ENCODE measurements at regions not wholly inside any gene's neighbourhood (a gene's known extent, or its start where the extent isn't known, plus 50 kb on each side); places are given as distances from the start of the nearest gene placed in this dataset.

GRCh38 chr2:220460257-220460985, 833.0 kb downstream of the SLC4A3 start:
- TF ChIP-seq, protein P1, sequence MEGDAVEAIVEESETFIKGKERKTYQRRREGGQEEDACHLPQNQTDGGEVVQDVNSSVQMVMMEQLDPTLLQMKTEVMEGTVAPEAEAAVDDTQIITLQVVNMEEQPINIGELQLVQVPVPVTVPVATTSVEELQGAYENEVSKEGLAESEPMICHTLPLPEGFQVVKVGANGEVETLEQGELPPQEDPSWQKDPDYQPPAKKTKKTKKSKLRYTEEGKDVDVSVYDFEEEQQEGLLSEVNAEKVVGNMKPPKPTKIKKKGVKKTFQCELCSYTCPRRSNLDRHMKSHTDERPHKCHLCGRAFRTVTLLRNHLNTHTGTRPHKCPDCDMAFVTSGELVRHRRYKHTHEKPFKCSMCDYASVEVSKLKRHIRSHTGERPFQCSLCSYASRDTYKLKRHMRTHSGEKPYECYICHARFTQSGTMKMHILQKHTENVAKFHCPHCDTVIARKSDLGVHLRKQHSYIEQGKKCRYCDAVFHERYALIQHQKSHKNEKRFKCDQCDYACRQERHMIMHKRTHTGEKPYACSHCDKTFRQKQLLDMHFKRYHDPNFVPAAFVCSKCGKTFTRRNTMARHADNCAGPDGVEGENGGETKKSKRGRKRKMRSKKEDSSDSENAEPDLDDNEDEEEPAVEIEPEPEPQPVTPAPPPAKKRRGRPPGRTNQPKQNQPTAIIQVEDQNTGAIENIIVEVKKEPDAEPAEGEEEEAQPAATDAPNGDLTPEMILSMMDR (IDR thresholded peaks at IDR 0.05), result no peak
- DNase-seq (ENCODE audit: low spot score), result no peak
- ATAC-seq (ENCODE audit: low FRiP score), result no peak

DNA sequence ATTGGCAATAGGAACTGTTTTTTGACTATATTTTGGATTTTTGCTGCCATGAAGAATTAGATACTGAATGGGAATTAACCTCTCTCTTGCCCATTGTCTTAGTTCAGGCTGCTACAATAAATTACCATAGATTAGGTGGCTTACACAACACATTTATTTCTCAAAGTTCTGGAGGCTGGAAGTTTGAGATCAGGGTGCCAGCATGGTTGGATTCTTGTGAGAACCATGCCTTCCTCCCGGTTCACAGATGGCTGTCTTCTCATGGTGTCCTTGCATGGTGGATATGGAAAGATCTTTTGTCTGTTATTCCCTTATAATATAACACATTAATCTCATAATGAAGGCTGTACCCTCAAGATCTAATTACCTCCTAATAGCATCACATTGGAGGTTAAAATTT, 836.4 kb downstream of the SLC4A3 start:
- TF ChIP-seq, protein P1 (IDR thresholded peaks at IDR 0.05), result no peak
- ATAC-seq (ENCODE audit: low FRiP score), result no peak
- no peak for DNase-seq (ENCODE audit: low spot score)

- TF ChIP-seq, protein P1 (IDR thresholded peaks at IDR 0.05), result no peak
- no peak for DNase-seq (ENCODE audit: low spot score)
- no peak for ATAC-seq (ENCODE audit: low FRiP score)
These were observed 838.3 kb downstream of the SLC4A3 start for GRCh38 chr2:220465700-220466099.

DNA sequence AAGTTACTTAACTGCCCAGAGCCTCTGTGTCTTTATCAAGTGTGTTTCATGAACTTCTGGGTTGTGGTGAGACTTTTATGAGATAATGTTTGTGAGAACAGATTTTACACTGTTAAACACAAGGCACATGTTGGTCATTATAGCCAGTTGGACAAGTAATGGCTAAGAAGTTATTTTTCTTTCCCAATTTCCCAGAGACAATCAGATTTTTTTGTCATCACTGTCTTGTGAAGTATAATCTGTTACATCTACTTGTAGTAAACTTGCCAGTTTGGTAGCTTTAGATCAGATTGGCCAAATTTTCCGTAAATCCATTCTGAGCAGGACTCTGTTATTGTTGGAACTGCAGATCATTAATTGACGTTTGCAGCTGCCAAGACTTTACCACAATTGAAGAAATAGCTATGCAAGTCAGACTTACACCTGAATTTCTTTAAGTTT, 838.8 kb downstream of the SLC4A3 start:
- no peak for DNase-seq (ENCODE audit: low spot score)
- no peak for ATAC-seq (ENCODE audit: low FRiP score)

GRCh38 chr2:220469201-220469600, 841.8 kb downstream of the SLC4A3 start:
- TF ChIP-seq, protein P1 (IDR thresholded peaks at IDR 0.05), result no peak
- ATAC-seq (ENCODE audit: low FRiP score) (no peak), DNase-seq (ENCODE audit: low spot score) (no peak)

More for the DNA sequence above, 838.8 kb downstream of the SLC4A3 start:
- TF ChIP-seq, protein P1 (IDR thresholded peaks at IDR 0.05), result no peak

GRCh38 chr2:220473611-220474010, 846.2 kb downstream of the SLC4A3 start:
- ATAC-seq (ENCODE audit: low FRiP score) (no peak), DNase-seq (ENCODE audit: low spot score) (no peak)

More at GRCh38 chr2:220473611-220474010, 846.2 kb downstream of the SLC4A3 start:
- TF ChIP-seq, protein P1 (IDR thresholded peaks at IDR 0.05), result no peak

All from omental fat pad (tissue), 3 donors.